ENCODE measurements at regions not wholly inside any gene's neighbourhood (a gene's known extent, or its start where the extent isn't known, plus 50 kb on each side); places are given as distances from the start of the nearest gene placed in this dataset.

GRCh38 chr16:79698341-79698753 lies 97.8 kb upstream of the MAF start (continued):
- TF ChIP-seq SNAI2 (CRISPR knock-in tag; IDR thresholded peaks at IDR 0.05) (no peak), CSDC2 (CRISPR knock-in tag; IDR thresholded peaks at IDR 0.05) (no peak), ZNF70 (CRISPR knock-in tag; IDR thresholded peaks at IDR 0.05) (no peak), ISL1 (CRISPR knock-in tag; IDR thresholded peaks at IDR 0.05) (no peak), BACH2 (CRISPR knock-in tag; IDR thresholded peaks at IDR 0.05; ENCODE audit: borderline replicate concordance) (no peak), ZNF565 (CRISPR knock-in tag; conservative IDR thresholded peaks at IDR 0.05; ENCODE audit: low read depth) (no peak), TSHZ2 (CRISPR knock-in tag; IDR thresholded peaks at IDR 0.05) (no peak), ZNF8 (CRISPR knock-in tag; IDR thresholded peaks at IDR 0.05) (no peak)

GRCh38 chr16:79697562-79698112 lies 97.1 kb upstream of the MAF start:
- no peak for TF ChIP-seq BACH2 (CRISPR knock-in tag; IDR thresholded peaks at IDR 0.05; ENCODE audit: borderline replicate concordance)
- TF ChIP-seq CREB5 (CRISPR knock-in tag; IDR thresholded peaks at IDR 0.05; ENCODE audit: low read depth) = no peak
- no peak for TF ChIP-seq CSDC2 (CRISPR knock-in tag; IDR thresholded peaks at IDR 0.05)
- no peak for TF ChIP-seq TSHZ2 (CRISPR knock-in tag; IDR thresholded peaks at IDR 0.05)
- no peak for TF ChIP-seq ZFP3 (CRISPR knock-in tag; IDR thresholded peaks at IDR 0.05)
- no peak for TF ChIP-seq OSR1 (CRISPR knock-in tag; IDR thresholded peaks at IDR 0.05)
- TF ChIP-seq TCF4 (CRISPR knock-in tag; IDR thresholded peaks at IDR 0.05; ENCODE audit: borderline replicate concordance) = no peak

GRCh38 chr16:79691007-79691406 lies 90.5 kb upstream of the MAF start:
- no peak for ATAC-seq
- TF ChIP-seq ZFP30 (CRISPR knock-in tag; IDR thresholded peaks at IDR 0.05) (no peak), BACH2 (CRISPR knock-in tag; IDR thresholded peaks at IDR 0.05; ENCODE audit: borderline replicate concordance) (no peak), TSHZ2 (CRISPR knock-in tag; IDR thresholded peaks at IDR 0.05) (no peak), ARNTL (CRISPR knock-in tag; IDR thresholded peaks at IDR 0.05; ENCODE audit: borderline replicate concordance, low read depth) (no peak), PPARA (CRISPR knock-in tag; IDR thresholded peaks at IDR 0.05; ENCODE audit: borderline replicate concordance) (no peak), TCF4 (CRISPR knock-in tag; IDR thresholded peaks at IDR 0.05; ENCODE audit: borderline replicate concordance) (no peak), OSR1 (CRISPR knock-in tag; IDR thresholded peaks at IDR 0.05) (no peak), ESRRG (CRISPR knock-in tag; IDR thresholded peaks at IDR 0.05) (no peak), TOX (CRISPR knock-in tag; IDR thresholded peaks at IDR 0.05; ENCODE audit: borderline replicate concordance) (no peak), ZFP3 (CRISPR knock-in tag; IDR thresholded peaks at IDR 0.05) (no peak), RARB (CRISPR knock-in tag; IDR thresholded peaks at IDR 0.05) (no peak), CREB5 (CRISPR knock-in tag; IDR thresholded peaks at IDR 0.05; ENCODE audit: low read depth) (no peak), ZNF8 (CRISPR knock-in tag; IDR thresholded peaks at IDR 0.05) (no peak), ZC3H10 (CRISPR knock-in tag; IDR thresholded peaks at IDR 0.05) (no peak), POU6F1 (CRISPR knock-in tag; IDR thresholded peaks at IDR 0.05; ENCODE audit: borderline replicate concordance, low read depth) (no peak), ZNF565 (CRISPR knock-in tag; conservative IDR thresholded peaks at IDR 0.05; ENCODE audit: low read depth) (no peak), PATZ1 (CRISPR knock-in tag; IDR thresholded peaks at IDR 0.05; ENCODE audit: borderline replicate concordance) (no peak), SNAI2 (CRISPR knock-in tag; IDR thresholded peaks at IDR 0.05) (no peak), CSDC2 (CRISPR knock-in tag; IDR thresholded peaks at IDR 0.05) (no peak), GLIS3 (CRISPR knock-in tag; IDR thresholded peaks at IDR 0.05) (no peak)

More at GRCh38 chr16:79697562-79698112, 97.1 kb upstream of the MAF start:
- no peak for ATAC-seq
